Liver (tissue), 8 donors: ENCODE measurements at regions not wholly inside any gene's neighbourhood (a gene's known extent, or its start where the extent isn't known, plus 50 kb on each side); places are given as distances from the start of the nearest gene placed in this dataset.

ENCODE experiments used
- DNase-seq: peaks from one replicate; pipeline ENCODE4 v3.0.0-alpha.2; 2017; ENCODE audit warnings: low spot score
- H3K27ac ChIP-seq, 2 donors: one replicate each; pipeline ENCODE4 v1.7.0; 2013; ENCODE audit warnings: inconsistent platforms in 2 of 2, low read length in 2 of 2, control low read depth in 1 of 2, low read depth in 1 of 2, mild to moderate bottlenecking in 1 of 2
- H3K27me3 ChIP-seq, 4 donors: one replicate each; pipeline versions ENCODE4 v1.6.1 to v1.7.0; 2013; ENCODE audit warnings: low read length in 3 of 4, inconsistent platforms in 1 of 4, mild to moderate bottlenecking in 1 of 4, moderate library complexity in 1 of 4; ENCODE audit not compliant: control insufficient read depth in 4 of 4, insufficient read depth in 4 of 4
- H3K36me3 ChIP-seq, 4 donors: one replicate each; pipeline versions ENCODE4 v1.6.1 to v1.7.0; 2013; ENCODE audit warnings: low read length in 3 of 4, mild to moderate bottlenecking in 3 of 4, low read depth in 1 of 4, moderate library complexity in 1 of 4; ENCODE audit not compliant: control insufficient read depth in 4 of 4, insufficient read depth in 3 of 4
- H3K4me1 ChIP-seq, 4 donors: one replicate each; pipeline versions ENCODE4 v1.6.1 to v1.7.0; 2013; ENCODE audit warnings: low read length in 3 of 4, mild to moderate bottlenecking in 3 of 4, moderate library complexity in 1 of 4; ENCODE audit not compliant: control insufficient read depth in 4 of 4, insufficient read depth in 4 of 4
- H3K4me3 ChIP-seq, 3 donors: one replicate each; pipeline versions ENCODE4 v1.6.1 to v1.7.0; 2013; ENCODE audit warnings: low read length in 3 of 3, control low read depth in 1 of 3, low read depth in 1 of 3, mild to moderate bottlenecking in 1 of 3
- H3K9ac ChIP-seq, 2 donors: one replicate each; pipeline ENCODE4 v1.7.0; 2013; ENCODE audit warnings: low read length in 2 of 2, mild to moderate bottlenecking in 2 of 2, moderate library complexity in 2 of 2, control low read depth in 1 of 2, low read depth in 1 of 2
- H3K9me3 ChIP-seq, 4 donors: one replicate each; pipeline versions ENCODE4 v1.6.1 to v1.7.0; 2013; ENCODE audit warnings: low read length in 3 of 4; ENCODE audit not compliant: control insufficient read depth in 4 of 4
- EGR1 ChIP-seq, 2 donors: IDR thresholded peaks; 2 replicates each; pipeline ENCODE4 v1.6.1; 2016 to 2018; ENCODE audit warnings: antibody characterized with exemption in 2 of 2, low read depth in 2 of 2
- HNF4A ChIP-seq, 2 donors: conservative IDR thresholded peaks; 2 replicates each; pipeline ENCODE4 v1.6.1; 2016; ENCODE audit warnings: antibody characterized with exemption in 2 of 2, mild to moderate bottlenecking in 2 of 2
- NR2F2 ChIP-seq: IDR thresholded peaks from 2 replicates; pipeline ENCODE4 v1.6.1; 2016; ENCODE audit warnings: antibody characterized with exemption
- RAD21 ChIP-seq, 2 donors: IDR thresholded peaks; 2 replicates each; pipeline ENCODE4 v1.6.1; 2016; ENCODE audit warnings: antibody characterized with exemption in 2 of 2, mild to moderate bottlenecking in 2 of 2
- RXRA ChIP-seq, 2 donors: IDR thresholded peaks; 2 replicates each; pipeline ENCODE4 v1.6.1; 2017 to 2018; ENCODE audit warnings: antibody characterized with exemption in 2 of 2, mild to moderate bottlenecking in 1 of 2
- WGBS: extraction: QIAGEN DNeasy Blood & Tissue Kit; methylation state at CpG from one replicate; pipeline ENCODE4 v1.1.7; 2013; 5-methylcytosine and 5-hydroxymethylcytosine counted together
- TF ChIP-seq, protein P1 (sequence below): fragments of 150-350 bp; IDR thresholded peaks from 2 replicates; pipeline ENCODE4 v1.5.1; 2017; ENCODE audit warnings: improper control_type of control experiment, low read depth, low read length; ENCODE audit not compliant: missing input control
- TF ChIP-seq, protein P2 (sequence below): IDR thresholded peaks from 2 replicates; pipeline ENCODE4 v1.6.1; 2016; ENCODE audit warnings: antibody characterized with exemption
- TF ChIP-seq, protein P3 (sequence below): IDR thresholded peaks from 2 replicates; pipeline ENCODE4 v1.6.1; 2016; ENCODE audit warnings: antibody characterized with exemption, mild to moderate bottlenecking
- donor health status: healthy.
- donor health status: healthy.
- donor health status: healthy.
- donor health status: healthy.
- donor health status: healthy.

DNA sequence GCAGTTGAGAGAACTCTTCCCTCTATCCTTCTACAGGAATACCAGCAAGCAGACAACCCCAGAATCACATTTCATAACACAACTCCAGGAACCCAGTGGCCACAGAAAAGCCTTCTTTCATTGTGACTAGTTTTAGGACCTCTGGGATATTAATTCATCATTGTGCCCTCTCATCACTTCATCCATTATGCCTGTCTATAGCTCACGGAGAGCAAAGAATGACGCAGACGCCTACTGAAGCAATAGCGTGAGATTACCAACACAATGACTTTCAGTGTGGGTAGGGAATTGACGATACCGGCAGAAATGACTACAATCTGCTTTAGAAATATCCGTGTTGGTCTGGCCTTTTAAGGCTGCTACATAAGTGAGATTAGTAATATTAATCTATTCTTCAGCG is 158.1 kb upstream of the FOXG1 start:
- H3K27ac ChIP-seq = no peak overlapping the region
- WGBS = 79% methylated on average over 8 of the region's 8 CpGs

DNA sequence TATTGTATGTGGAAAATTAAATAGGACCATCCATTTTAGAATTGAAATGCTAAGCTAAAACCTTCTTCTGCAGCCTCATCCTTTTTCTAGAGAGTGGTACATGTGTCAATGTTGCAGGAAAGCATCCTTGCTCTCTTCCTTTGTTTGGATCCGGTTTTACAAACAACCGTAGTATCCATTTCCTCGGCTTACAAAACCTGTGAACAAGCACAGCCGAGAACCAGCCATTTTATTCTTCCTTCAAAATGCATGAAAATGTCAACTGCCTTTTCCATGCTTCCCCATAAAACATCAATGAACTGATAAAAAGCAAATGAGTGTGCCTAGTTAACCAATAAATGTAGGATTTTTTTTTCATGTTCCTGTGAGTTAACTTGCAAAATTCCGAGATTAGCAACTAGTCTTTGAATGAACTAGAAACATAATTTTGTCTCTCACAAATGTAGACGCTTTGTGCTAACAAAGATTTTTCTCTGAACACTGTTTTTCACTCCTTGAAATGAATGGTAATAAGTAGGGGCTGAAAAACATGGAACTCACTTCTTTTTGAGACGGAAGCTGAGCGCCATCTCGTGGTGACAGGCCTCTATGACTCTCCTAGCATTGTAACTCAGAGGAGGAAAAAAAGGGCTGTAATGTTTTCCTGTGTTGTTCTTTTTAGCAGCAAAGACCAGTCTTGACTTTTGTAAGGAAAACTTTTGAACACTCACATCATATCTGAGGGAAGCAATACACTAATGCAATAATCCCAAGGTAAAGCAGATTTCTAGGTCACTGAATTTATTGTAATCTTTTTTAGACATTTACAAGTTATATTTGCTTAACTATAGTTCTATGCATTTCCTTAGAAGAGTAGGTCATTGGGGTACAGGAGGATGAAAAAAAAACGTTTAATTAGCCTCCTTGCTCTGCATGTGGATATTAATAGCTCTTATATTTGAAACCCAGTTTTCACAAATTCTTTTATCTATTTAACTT is 157.4 kb upstream of the FOXG1 start:
- no peaks in the 10 kb centered on the region for H3K4me1 ChIP-seq
- TF ChIP-seq HNF4A (conservative IDR thresholded peaks at IDR 0.05) = no peak
- peak; percentile 86 to 90 for TF ChIP-seq RAD21 (IDR thresholded peaks at IDR 0.05)
- TF ChIP-seq, protein P1, sequence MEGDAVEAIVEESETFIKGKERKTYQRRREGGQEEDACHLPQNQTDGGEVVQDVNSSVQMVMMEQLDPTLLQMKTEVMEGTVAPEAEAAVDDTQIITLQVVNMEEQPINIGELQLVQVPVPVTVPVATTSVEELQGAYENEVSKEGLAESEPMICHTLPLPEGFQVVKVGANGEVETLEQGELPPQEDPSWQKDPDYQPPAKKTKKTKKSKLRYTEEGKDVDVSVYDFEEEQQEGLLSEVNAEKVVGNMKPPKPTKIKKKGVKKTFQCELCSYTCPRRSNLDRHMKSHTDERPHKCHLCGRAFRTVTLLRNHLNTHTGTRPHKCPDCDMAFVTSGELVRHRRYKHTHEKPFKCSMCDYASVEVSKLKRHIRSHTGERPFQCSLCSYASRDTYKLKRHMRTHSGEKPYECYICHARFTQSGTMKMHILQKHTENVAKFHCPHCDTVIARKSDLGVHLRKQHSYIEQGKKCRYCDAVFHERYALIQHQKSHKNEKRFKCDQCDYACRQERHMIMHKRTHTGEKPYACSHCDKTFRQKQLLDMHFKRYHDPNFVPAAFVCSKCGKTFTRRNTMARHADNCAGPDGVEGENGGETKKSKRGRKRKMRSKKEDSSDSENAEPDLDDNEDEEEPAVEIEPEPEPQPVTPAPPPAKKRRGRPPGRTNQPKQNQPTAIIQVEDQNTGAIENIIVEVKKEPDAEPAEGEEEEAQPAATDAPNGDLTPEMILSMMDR = peak; percentile 78
- TF ChIP-seq RXRA (IDR thresholded peaks at IDR 0.05) = no peak
- no peak for TF ChIP-seq EGR1 (IDR thresholded peaks at IDR 0.05; ENCODE audit: low read depth in 2 of 2)
- H3K27ac ChIP-seq = no peak overlapping the region
- DNase-seq = peak; percentile 61
- 29% methylated on average over 10 of the region's 10 CpGs for WGBS
- H3K9ac ChIP-seq = no peak overlapping the region
- H3K4me3 ChIP-seq = no peak overlapping the region
- H3K27me3 ChIP-seq = peaks cover 0 to 5% (median 2%) of the 10 kb centered on the region in 4 donors
- no peaks in the 10 kb centered on the region for H3K9me3 ChIP-seq
- H3K36me3 ChIP-seq = no peaks in the 10 kb centered on the region

More for the DNA sequence above, 158.1 kb upstream of the FOXG1 start:
- H3K27me3 ChIP-seq = peaks cover 0 to 5% (median 2%) of the 10 kb centered on the region in 4 donors
- no peak overlapping the region for H3K4me3 ChIP-seq
- no peaks in the 10 kb centered on the region for H3K36me3 ChIP-seq
- DNase-seq = no peak
- H3K4me1 ChIP-seq = no peaks in the 10 kb centered on the region
- no peaks in the 10 kb centered on the region for H3K9me3 ChIP-seq
- TF ChIP-seq, protein P1 = no peak
- no peak for TF ChIP-seq NR2F2
- H3K9ac ChIP-seq = no peak overlapping the region

DNA sequence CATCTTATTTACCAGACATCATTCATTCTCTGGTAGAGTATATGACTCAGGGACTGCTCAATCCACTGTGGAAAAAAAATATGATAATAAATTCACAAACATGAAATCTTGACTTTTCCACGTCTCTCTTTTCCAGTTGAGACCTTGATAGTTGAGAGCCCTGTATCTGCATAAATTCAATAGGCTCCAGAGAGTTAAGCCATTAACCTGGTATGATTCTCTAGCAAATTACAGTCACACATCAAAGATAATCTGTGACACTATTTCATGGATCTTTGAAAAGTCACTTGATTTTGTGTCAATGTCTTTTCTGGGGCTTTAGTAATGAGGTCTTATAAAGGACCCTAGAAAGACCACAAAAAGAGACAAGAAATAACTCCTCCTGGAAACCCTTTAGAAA is 154.2 kb upstream of the FOXG1 start:
- H3K27ac ChIP-seq = no peak overlapping the region
- no peaks in the 10 kb centered on the region for H3K36me3 ChIP-seq
- no peak overlapping the region for H3K4me3 ChIP-seq
- TF ChIP-seq, protein P2, sequence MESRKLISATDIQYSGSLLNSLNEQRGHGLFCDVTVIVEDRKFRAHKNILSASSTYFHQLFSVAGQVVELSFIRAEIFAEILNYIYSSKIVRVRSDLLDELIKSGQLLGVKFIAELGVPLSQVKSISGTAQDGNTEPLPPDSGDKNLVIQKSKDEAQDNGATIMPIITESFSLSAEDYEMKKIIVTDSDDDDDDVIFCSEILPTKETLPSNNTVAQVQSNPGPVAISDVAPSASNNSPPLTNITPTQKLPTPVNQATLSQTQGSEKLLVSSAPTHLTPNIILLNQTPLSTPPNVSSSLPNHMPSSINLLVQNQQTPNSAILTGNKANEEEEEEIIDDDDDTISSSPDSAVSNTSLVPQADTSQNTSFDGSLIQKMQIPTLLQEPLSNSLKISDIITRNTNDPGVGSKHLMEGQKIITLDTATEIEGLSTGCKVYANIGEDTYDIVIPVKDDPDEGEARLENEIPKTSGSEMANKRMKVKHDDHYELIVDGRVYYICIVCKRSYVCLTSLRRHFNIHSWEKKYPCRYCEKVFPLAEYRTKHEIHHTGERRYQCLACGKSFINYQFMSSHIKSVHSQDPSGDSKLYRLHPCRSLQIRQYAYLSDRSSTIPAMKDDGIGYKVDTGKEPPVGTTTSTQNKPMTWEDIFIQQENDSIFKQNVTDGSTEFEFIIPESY = no peak
- TF ChIP-seq, protein P3, sequence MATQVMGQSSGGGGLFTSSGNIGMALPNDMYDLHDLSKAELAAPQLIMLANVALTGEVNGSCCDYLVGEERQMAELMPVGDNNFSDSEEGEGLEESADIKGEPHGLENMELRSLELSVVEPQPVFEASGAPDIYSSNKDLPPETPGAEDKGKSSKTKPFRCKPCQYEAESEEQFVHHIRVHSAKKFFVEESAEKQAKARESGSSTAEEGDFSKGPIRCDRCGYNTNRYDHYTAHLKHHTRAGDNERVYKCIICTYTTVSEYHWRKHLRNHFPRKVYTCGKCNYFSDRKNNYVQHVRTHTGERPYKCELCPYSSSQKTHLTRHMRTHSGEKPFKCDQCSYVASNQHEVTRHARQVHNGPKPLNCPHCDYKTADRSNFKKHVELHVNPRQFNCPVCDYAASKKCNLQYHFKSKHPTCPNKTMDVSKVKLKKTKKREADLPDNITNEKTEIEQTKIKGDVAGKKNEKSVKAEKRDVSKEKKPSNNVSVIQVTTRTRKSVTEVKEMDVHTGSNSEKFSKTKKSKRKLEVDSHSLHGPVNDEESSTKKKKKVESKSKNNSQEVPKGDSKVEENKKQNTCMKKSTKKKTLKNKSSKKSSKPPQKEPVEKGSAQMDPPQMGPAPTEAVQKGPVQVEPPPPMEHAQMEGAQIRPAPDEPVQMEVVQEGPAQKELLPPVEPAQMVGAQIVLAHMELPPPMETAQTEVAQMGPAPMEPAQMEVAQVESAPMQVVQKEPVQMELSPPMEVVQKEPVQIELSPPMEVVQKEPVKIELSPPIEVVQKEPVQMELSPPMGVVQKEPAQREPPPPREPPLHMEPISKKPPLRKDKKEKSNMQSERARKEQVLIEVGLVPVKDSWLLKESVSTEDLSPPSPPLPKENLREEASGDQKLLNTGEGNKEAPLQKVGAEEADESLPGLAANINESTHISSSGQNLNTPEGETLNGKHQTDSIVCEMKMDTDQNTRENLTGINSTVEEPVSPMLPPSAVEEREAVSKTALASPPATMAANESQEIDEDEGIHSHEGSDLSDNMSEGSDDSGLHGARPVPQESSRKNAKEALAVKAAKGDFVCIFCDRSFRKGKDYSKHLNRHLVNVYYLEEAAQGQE = no peak
- TF ChIP-seq RXRA (IDR thresholded peaks at IDR 0.05) = no peak
- H3K27me3 ChIP-seq = peaks cover 0 to 3% (median 0%) of the 10 kb centered on the region in 4 donors
- no peaks in the 10 kb centered on the region for H3K4me1 ChIP-seq
- 24% methylated on average over 1 of the region's 1 CpG for WGBS
- no peak for DNase-seq
- no peak overlapping the region for H3K9ac ChIP-seq
- H3K9me3 ChIP-seq = no peaks in the 10 kb centered on the region
